Lower leg skin (tissue), 4 donors: ENCODE measurements at regions not wholly inside any gene's neighbourhood (a gene's known extent, or its start where the extent isn't known, plus 50 kb on each side); places are given as distances from the start of the nearest gene placed in this dataset.
A peak's percentile ranks its signal among the peaks of the same experiment; 100 is the strongest.

Experiments
- DNase-seq, 2 donors: peaks; one replicate each; pipeline ENCODE4 v3.0.0-alpha.2; 2019; ENCODE audit warnings: low spot score in 2 of 2
- H3K4me3 ChIP-seq: fragments of 200-600 bp; sonication (generic); 2 replicates; pipeline ENCODE4 v1.5.1; 2017; ENCODE audit warnings: mild to moderate bottlenecking, low read depth; ENCODE audit not compliant: poor library complexity, severe bottlenecking
- POLR2A ChIP-seq, 2 donors: fragments of 450-650 bp; IDR thresholded peaks; one replicate each; pipeline ENCODE4 v1.6.1; 2016 to 2017; ENCODE audit warnings: antibody characterized with exemption in 2 of 2, mild to moderate bottlenecking in 1 of 2, moderate library complexity in 1 of 2
- WGBS, 2 donors: methylation state at CpG; one replicate each; pipeline ENCODE4 v1.1.5; 2018; 5-methylcytosine and 5-hydroxymethylcytosine counted together
- intact Hi-C: fragments of 100-400 bp; cut with DNase I; formaldehyde crosslinking; loops from one replicate; pipeline ENCODE4 v1.15.0; 2023; ENCODE audit warnings: low total_unique reads
- TF ChIP-seq, protein P1 (sequence below), 3 donors: fragments of 450-650 bp; IDR thresholded peaks; one replicate each; pipeline ENCODE4 v1.5.1; 2016; ENCODE audit warnings: antibody characterized with exemption in 3 of 3, mild to moderate bottlenecking in 3 of 3, moderate library complexity in 2 of 3

DNA sequence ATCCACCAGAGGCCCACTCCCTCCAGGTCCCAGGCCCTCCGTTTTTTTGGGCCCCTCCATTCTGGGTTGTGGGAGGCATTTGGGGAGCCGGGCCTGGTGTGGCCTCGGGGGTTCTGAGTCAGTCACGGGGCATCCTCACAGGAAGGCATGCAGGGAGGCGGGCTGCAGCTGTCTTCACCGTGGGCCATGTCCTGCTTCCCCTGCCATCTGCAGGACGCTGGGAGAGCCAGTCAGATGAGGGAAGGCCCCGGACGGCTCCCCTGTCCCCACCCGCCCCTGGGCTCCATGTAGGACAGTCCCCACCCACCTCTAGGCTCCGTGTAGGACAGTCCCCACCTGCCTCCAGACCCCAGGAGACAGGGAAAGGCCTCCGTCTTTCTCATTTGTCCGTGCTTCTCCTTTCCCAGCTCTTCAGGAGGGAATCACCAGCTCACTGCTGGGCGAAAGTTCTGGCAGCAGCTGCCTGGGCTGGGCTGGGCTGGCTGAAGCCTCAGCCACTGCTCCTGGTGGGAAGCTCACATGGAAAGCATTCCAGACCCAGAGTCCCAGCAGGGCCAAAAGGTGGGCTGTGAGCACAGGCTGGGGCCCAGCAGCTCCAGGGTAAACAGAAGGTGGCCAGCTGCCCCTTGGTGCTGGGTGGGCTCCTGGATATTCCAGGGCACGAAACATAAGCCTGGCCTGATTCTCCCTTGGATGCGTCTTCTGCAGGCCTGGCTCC, 217.8 kb downstream of the KIF26A start:
- H3K4me3 ChIP-seq: no peak overlapping the region
- TF ChIP-seq, protein P1, sequence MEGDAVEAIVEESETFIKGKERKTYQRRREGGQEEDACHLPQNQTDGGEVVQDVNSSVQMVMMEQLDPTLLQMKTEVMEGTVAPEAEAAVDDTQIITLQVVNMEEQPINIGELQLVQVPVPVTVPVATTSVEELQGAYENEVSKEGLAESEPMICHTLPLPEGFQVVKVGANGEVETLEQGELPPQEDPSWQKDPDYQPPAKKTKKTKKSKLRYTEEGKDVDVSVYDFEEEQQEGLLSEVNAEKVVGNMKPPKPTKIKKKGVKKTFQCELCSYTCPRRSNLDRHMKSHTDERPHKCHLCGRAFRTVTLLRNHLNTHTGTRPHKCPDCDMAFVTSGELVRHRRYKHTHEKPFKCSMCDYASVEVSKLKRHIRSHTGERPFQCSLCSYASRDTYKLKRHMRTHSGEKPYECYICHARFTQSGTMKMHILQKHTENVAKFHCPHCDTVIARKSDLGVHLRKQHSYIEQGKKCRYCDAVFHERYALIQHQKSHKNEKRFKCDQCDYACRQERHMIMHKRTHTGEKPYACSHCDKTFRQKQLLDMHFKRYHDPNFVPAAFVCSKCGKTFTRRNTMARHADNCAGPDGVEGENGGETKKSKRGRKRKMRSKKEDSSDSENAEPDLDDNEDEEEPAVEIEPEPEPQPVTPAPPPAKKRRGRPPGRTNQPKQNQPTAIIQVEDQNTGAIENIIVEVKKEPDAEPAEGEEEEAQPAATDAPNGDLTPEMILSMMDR (IDR thresholded peaks at IDR 0.05): no peak
- TF ChIP-seq POLR2A (IDR thresholded peaks at IDR 0.05): no peak
- intact Hi-C loops: no loop called here
- DNase-seq: no peak
- 55 to 57% methylated on average over 12 to 16 of the region's 16 CpGs for WGBS, 2 donors

GRCh38 chr14:104356738-104357688, 218.6 kb downstream of the KIF26A start:
- 88 to 89% methylated on average over 30 of the region's 30 CpGs for WGBS, 2 donors
- TF ChIP-seq, protein P1 (IDR thresholded peaks at IDR 0.05): no peak
- no peak for TF ChIP-seq POLR2A (IDR thresholded peaks at IDR 0.05)
- intact Hi-C loops: no loop called here
- H3K4me3 ChIP-seq: no peak overlapping the region
- peak in 1 of 2 donors; percentile 76 for DNase-seq

GRCh38 chr14:104357689-104358527, 219.5 kb downstream of the KIF26A start:
- H3K4me3 ChIP-seq: no peak overlapping the region
- TF ChIP-seq, protein P1 (IDR thresholded peaks at IDR 0.05): no peak
- no peak for TF ChIP-seq POLR2A (IDR thresholded peaks at IDR 0.05)
- WGBS, 2 donors: 88% methylated on average over 25 to 33 of the region's 33 CpGs
- intact Hi-C loops: no loop called here
- DNase-seq: peak in 1 of 2 donors; percentile 65

GRCh38 chr14:104358528-104359300, 220.3 kb downstream of the KIF26A start:
- WGBS, 2 donors: 82 to 84% methylated on average over 11 to 17 of the region's 18 CpGs
- DNase-seq: no peak
- intact Hi-C loops: no loop called here
- H3K4me3 ChIP-seq: no peak overlapping the region
- TF ChIP-seq, protein P1 (IDR thresholded peaks at IDR 0.05): no peak
- no peak for TF ChIP-seq POLR2A (IDR thresholded peaks at IDR 0.05)
